ENCODE measurements at regions not wholly inside any gene's neighbourhood (a gene's known extent, or its start where the extent isn't known, plus 50 kb on each side); places are given as distances from the start of the nearest gene placed in this dataset.

- no peak for DNase-seq (ENCODE audit: low read depth)
- TF ChIP-seq, protein P1, sequence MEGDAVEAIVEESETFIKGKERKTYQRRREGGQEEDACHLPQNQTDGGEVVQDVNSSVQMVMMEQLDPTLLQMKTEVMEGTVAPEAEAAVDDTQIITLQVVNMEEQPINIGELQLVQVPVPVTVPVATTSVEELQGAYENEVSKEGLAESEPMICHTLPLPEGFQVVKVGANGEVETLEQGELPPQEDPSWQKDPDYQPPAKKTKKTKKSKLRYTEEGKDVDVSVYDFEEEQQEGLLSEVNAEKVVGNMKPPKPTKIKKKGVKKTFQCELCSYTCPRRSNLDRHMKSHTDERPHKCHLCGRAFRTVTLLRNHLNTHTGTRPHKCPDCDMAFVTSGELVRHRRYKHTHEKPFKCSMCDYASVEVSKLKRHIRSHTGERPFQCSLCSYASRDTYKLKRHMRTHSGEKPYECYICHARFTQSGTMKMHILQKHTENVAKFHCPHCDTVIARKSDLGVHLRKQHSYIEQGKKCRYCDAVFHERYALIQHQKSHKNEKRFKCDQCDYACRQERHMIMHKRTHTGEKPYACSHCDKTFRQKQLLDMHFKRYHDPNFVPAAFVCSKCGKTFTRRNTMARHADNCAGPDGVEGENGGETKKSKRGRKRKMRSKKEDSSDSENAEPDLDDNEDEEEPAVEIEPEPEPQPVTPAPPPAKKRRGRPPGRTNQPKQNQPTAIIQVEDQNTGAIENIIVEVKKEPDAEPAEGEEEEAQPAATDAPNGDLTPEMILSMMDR (IDR thresholded peaks at IDR 0.05; ENCODE audit: low read depth, low read length, missing control alignments), result no peak
- H3K4me3 ChIP-seq (ENCODE audit: low read depth, low read length), result no peak overlapping the region
These were observed 101.0 kb upstream of the PRNP start for GRCh38 chr20:4585104-4585753.

DNA sequence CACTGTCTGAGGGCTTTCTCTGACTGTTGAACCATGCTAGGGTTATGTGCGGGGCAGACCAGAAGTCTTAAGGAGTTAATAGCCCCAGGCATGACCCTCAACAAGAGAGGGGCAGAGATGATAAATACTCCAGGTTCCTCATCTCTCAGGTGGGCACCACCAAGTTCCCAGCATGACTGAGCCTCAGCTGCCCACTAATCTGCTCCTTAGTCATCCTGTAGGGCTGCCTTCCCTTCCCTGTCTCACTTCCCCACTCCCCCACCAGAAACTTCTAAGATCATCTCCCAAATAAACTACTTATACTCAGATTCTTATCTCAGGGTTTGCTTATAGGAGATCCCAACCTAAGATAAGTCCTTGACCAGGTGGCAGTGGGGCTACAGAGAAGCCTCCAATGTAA lies 101.7 kb upstream of the PRNP start:
- TF ChIP-seq, protein P1 (IDR thresholded peaks at IDR 0.05; ENCODE audit: low read depth, low read length, missing control alignments), result no peak
- no peak overlapping the region for H3K4me3 ChIP-seq (ENCODE audit: low read depth, low read length)
- no peak for DNase-seq (ENCODE audit: low read depth)

DNA sequence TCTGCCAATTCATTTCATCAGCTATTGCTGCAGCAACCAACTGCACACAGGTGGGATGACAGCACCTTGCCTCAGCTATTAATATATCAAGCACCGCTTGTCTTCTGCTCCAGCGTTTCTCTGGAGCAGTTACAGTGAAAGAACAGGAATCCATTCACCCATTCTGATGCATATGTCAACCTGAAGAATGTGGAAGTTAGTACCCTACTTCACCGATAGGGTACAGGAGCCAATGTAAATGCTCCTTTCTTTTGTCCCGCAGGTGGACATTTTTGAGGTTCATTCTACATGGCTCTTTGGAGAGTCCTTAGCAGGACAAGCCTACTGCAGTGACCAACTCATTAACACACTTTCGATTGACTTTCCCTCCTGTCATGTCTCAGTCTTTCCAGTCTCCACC lies 104.4 kb upstream of the PRNP start:
- TF ChIP-seq, protein P1 (IDR thresholded peaks at IDR 0.05; ENCODE audit: low read depth, low read length, missing control alignments), result no peak
- no peak for DNase-seq (ENCODE audit: low read depth)

GRCh38 chr20:4578375-4578774 lies 107.9 kb upstream of the PRNP start:
- TF ChIP-seq, protein P1 (IDR thresholded peaks at IDR 0.05; ENCODE audit: low read depth, low read length, missing control alignments), result no peak
- H3K4me3 ChIP-seq (ENCODE audit: low read depth, low read length), result no peak overlapping the region
- no peak for DNase-seq (ENCODE audit: low read depth)

More for the DNA sequence above, 104.4 kb upstream of the PRNP start:
- no peak overlapping the region for H3K4me3 ChIP-seq (ENCODE audit: low read depth, low read length)

DNA sequence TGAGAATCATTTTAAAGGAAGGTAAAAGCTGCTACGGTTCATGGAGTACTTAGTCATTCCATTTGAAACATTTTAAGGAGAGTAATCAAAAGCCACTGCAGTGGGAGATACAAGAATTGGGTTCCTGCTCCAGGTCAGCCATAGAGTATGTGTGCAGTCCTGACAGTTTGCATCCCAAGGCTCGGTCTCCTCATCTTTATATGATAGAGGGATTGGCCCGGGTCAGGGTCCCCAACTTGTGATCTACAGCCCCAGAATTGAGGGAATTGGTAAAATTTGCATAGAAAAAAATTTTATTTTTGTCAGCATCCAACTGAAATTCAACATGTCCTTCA lies 111.9 kb upstream of the PRNP start:
- TF ChIP-seq, protein P1 (IDR thresholded peaks at IDR 0.05; ENCODE audit: low read depth, low read length, missing control alignments), result no peak
- no peak for DNase-seq (ENCODE audit: low read depth)
- no peak overlapping the region for H3K4me3 ChIP-seq (ENCODE audit: low read depth, low read length)

DNA sequence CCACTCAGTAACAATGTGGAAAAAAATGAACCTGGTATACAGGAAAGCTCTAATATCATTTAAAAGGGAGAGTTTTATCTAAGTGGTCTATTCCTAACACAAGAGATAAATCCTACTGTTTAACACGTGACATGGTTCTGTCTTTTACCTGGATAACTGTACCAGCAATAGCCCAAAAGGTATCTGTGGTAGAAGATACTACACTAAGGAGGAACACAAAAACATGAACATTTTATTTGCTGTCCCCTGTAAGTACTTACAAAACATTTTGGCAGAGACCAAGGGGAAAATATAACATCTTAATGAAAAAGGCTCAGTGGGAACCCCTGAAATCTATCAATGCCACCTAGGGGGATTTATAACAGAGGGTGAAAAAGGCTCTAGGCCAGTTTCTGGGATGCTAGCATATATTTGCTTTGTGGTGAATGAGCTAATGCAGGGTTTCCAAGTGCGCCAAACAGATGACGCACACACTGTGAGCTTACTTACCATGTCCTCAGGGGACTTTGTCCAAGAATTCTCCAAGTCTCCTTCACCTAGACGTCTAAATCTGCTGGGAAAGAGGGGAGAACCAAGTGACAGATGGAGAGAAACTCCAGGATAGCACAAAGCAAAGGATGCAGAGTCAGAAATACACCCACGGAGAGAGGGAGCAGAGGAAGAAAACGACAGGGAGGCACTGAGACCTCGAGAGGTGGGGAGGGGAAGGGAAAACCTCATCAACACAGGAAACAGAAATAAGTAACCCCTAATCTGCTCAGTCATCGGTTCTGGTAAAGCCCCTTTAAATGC lies 112.5 kb upstream of the PRNP start:
- H3K4me3 ChIP-seq (ENCODE audit: low read depth, low read length), result no peak overlapping the region
- DNase-seq (ENCODE audit: low read depth), result no peak
- TF ChIP-seq, protein P1 (IDR thresholded peaks at IDR 0.05; ENCODE audit: low read depth, low read length, missing control alignments), result no peak
